ENCODE measurements at regions not wholly inside any gene's neighbourhood (a gene's known extent, or its start where the extent isn't known, plus 50 kb on each side); places are given as distances from the start of the nearest gene placed in this dataset.

- Mint-ChIP-seq H3K4me1 (no peaks in the 10 kb centered on the region), H3K27me3 (peaks cover 0 to 1% of the 10 kb centered on the region in 2 donors), H3K4me3 (no peak overlapping the region), H3K9me3 (peaks cover 0 to 15% (median 8%) of the 10 kb centered on the region in 5 donors), H3K36me3 (peaks cover 0 to 7% (median 0%) of the 10 kb centered on the region in 3 donors), H3K27ac (no peak overlapping the region)
- Histone ChIP-seq H3K4me3 (ENCODE audit: low read length) (no peak overlapping the region), H3K4me1 (ENCODE audit: insufficient read depth, low read length) (no peaks in the 10 kb centered on the region), H3K27me3 (ENCODE audit: insufficient read depth, low read length, poor library complexity, severe bottlenecking) (no peaks in the 10 kb centered on the region), H3K9me3 (ENCODE audit: low read length) (no peaks in the 10 kb centered on the region), H3K36me3 (ENCODE audit: insufficient read depth, low read length) (no peaks in the 10 kb centered on the region), H3K27ac (ENCODE audit: low read depth, low read length) (no peak overlapping the region)
- ChIA-PET POLR2A (no interaction called here), CTCF (no interaction called here)
- no peak for DNase-seq
These were observed 65.5 kb downstream of the VCX2 start for GRCh38 chrX:8105531-8105930.

- no peak overlapping the region for H3K4me3 Mint-ChIP-seq
- H3K9me3 ChIP-seq (ENCODE audit: low read length) = no peaks in the 10 kb centered on the region
- no peak for DNase-seq
- no peaks in the 10 kb centered on the region for H3K27me3 ChIP-seq (ENCODE audit: insufficient read depth, low read length, poor library complexity, severe bottlenecking)
- H3K4me1 Mint-ChIP-seq = peaks cover 0 to 3% (median 1%) of the 10 kb centered on the region in 3 donors
- H3K27me3 Mint-ChIP-seq = peaks cover 0 to 1% of the 10 kb centered on the region in 2 donors
- peaks cover 0 to 2% (median 0%) of the 10 kb centered on the region in 3 donors for H3K36me3 Mint-ChIP-seq
- H3K4me3 ChIP-seq (ENCODE audit: low read length) = no peak overlapping the region
- no peak overlapping the region for H3K27ac ChIP-seq (ENCODE audit: low read depth, low read length)
- POLR2A ChIA-PET = no interaction called here
- H3K27ac Mint-ChIP-seq = no peak overlapping the region
- H3K9me3 Mint-ChIP-seq = peaks cover 0 to 11% (median 5%) of the 10 kb centered on the region in 5 donors
- CTCF ChIA-PET = no interaction called here
- H3K36me3 ChIP-seq (ENCODE audit: insufficient read depth, low read length) = no peaks in the 10 kb centered on the region
- H3K4me1 ChIP-seq (ENCODE audit: insufficient read depth, low read length) = no peaks in the 10 kb centered on the region
These were observed 67.4 kb downstream of the VCX2 start for GRCh38 chrX:8103655-8104054.

- CTCF ChIA-PET = no interaction called here
- POLR2A ChIA-PET = no interaction called here
- Histone ChIP-seq H3K4me3 (ENCODE audit: low read length) (no peak overlapping the region), H3K27me3 (ENCODE audit: insufficient read depth, low read length, poor library complexity, severe bottlenecking) (no peaks in the 10 kb centered on the region), H3K27ac (ENCODE audit: low read depth, low read length) (no peak overlapping the region), H3K36me3 (ENCODE audit: insufficient read depth, low read length) (no peaks in the 10 kb centered on the region), H3K9me3 (ENCODE audit: low read length) (no peaks in the 10 kb centered on the region), H3K4me1 (ENCODE audit: insufficient read depth, low read length) (no peaks in the 10 kb centered on the region)
- Mint-ChIP-seq H3K4me1 (no peaks in the 10 kb centered on the region), H3K27me3 (peaks cover 0 to 2% of the 10 kb centered on the region in 2 donors), H3K4me3 (no peak overlapping the region), H3K27ac (no peak overlapping the region), H3K36me3 (no peaks in the 10 kb centered on the region), H3K9me3 (peaks cover 0 to 3% (median 0%) of the 10 kb centered on the region in 5 donors)
- DNase-seq = no peak
These were observed 79.6 kb downstream of the VCX2 start for GRCh38 chrX:8091510-8091909.

- Histone ChIP-seq H3K27me3 (ENCODE audit: insufficient read depth, low read length, poor library complexity, severe bottlenecking) (no peaks in the 10 kb centered on the region), H3K4me1 (ENCODE audit: insufficient read depth, low read length) (no peaks in the 10 kb centered on the region), H3K36me3 (ENCODE audit: insufficient read depth, low read length) (no peaks in the 10 kb centered on the region), H3K9me3 (ENCODE audit: low read length) (no peaks in the 10 kb centered on the region), H3K27ac (ENCODE audit: low read depth, low read length) (no peak overlapping the region), H3K4me3 (ENCODE audit: low read length) (no peak overlapping the region)
- no peak overlapping the region for H3K27ac Mint-ChIP-seq
- H3K4me3 Mint-ChIP-seq = no peak overlapping the region
- H3K4me1 Mint-ChIP-seq = peaks cover 0 to 3% (median 0%) of the 10 kb centered on the region in 3 donors
- H3K9me3 Mint-ChIP-seq = peaks cover 0 to 4% (median 0%) of the 10 kb centered on the region in 5 donors
- no peak for DNase-seq
- H3K27me3 Mint-ChIP-seq = peaks cover 0 to 2% of the 10 kb centered on the region in 2 donors
- POLR2A ChIA-PET = no interaction called here
- no peaks in the 10 kb centered on the region for H3K36me3 Mint-ChIP-seq
- CTCF ChIA-PET = no interaction called here
These were observed 80.2 kb downstream of the VCX2 start for GRCh38 chrX:8090906-8091305.

GRCh38 chrX:8090482-8090881 is 80.6 kb downstream of the VCX2 start:
- H3K27ac Mint-ChIP-seq = no peak overlapping the region
- no peak for DNase-seq
- H3K4me1 Mint-ChIP-seq = peaks cover 0 to 6% (median 0%) of the 10 kb centered on the region in 3 donors
- no peak overlapping the region for H3K4me3 Mint-ChIP-seq
- H3K27me3 ChIP-seq (ENCODE audit: insufficient read depth, low read length, poor library complexity, severe bottlenecking) = no peaks in the 10 kb centered on the region
- peaks cover 0 to 4% (median 0%) of the 10 kb centered on the region in 5 donors for H3K9me3 Mint-ChIP-seq
- CTCF ChIA-PET = no interaction called here
- H3K36me3 ChIP-seq (ENCODE audit: insufficient read depth, low read length) = no peaks in the 10 kb centered on the region
- H3K9me3 ChIP-seq (ENCODE audit: low read length) = no peaks in the 10 kb centered on the region
- H3K27me3 Mint-ChIP-seq = peaks cover 0 to 2% of the 10 kb centered on the region in 2 donors
- H3K36me3 Mint-ChIP-seq = no peaks in the 10 kb centered on the region
- no peaks in the 10 kb centered on the region for H3K4me1 ChIP-seq (ENCODE audit: insufficient read depth, low read length)
- H3K27ac ChIP-seq (ENCODE audit: low read depth, low read length) = no peak overlapping the region
- H3K4me3 ChIP-seq (ENCODE audit: low read length) = no peak overlapping the region
- POLR2A ChIA-PET = no interaction called here

GRCh38 chrX:8089141-8089540 is 81.9 kb downstream of the VCX2 start:
- Mint-ChIP-seq H3K4me1 (peaks cover 0 to 6% (median 0%) of the 10 kb centered on the region in 3 donors), H3K4me3 (no peak overlapping the region), H3K27me3 (peaks cover 0 to 2% of the 10 kb centered on the region in 2 donors), H3K27ac (no peak overlapping the region), H3K9me3 (peaks cover 0 to 4% (median 0%) of the 10 kb centered on the region in 5 donors), H3K36me3 (no peaks in the 10 kb centered on the region)
- H3K27ac ChIP-seq (ENCODE audit: low read depth, low read length) = no peak overlapping the region
- CTCF ChIA-PET = no interaction called here
- no peaks in the 10 kb centered on the region for H3K4me1 ChIP-seq (ENCODE audit: insufficient read depth, low read length)
- no peaks in the 10 kb centered on the region for H3K27me3 ChIP-seq (ENCODE audit: insufficient read depth, low read length, poor library complexity, severe bottlenecking)
- DNase-seq = no peak
- POLR2A ChIA-PET = no interaction called here
- no peaks in the 10 kb centered on the region for H3K9me3 ChIP-seq (ENCODE audit: low read length)
- no peaks in the 10 kb centered on the region for H3K36me3 ChIP-seq (ENCODE audit: insufficient read depth, low read length)
- no peak overlapping the region for H3K4me3 ChIP-seq (ENCODE audit: low read length)

- ChIA-PET CTCF (no interaction called here), POLR2A (no interaction called here)
- H3K27me3 ChIP-seq (ENCODE audit: insufficient read depth, low read length, poor library complexity, severe bottlenecking) = no peaks in the 10 kb centered on the region
- Mint-ChIP-seq H3K4me1 (peaks cover 0 to 6% (median 0%) of the 10 kb centered on the region in 3 donors), H3K27me3 (peaks cover 0 to 4% of the 10 kb centered on the region in 2 donors), H3K36me3 (no peaks in the 10 kb centered on the region), H3K9me3 (peaks cover 0 to 3% (median 2%) of the 10 kb centered on the region in 5 donors), H3K4me3 (no peak overlapping the region), H3K27ac (no peak overlapping the region)
- no peak for DNase-seq
- no peaks in the 10 kb centered on the region for H3K36me3 ChIP-seq (ENCODE audit: insufficient read depth, low read length)
- H3K9me3 ChIP-seq (ENCODE audit: low read length) = no peaks in the 10 kb centered on the region
- no peaks in the 10 kb centered on the region for H3K4me1 ChIP-seq (ENCODE audit: insufficient read depth, low read length)
- H3K4me3 ChIP-seq (ENCODE audit: low read length) = no peak overlapping the region
- H3K27ac ChIP-seq (ENCODE audit: low read depth, low read length) = no peak overlapping the region
These were observed 87.1 kb downstream of the VCX2 start for GRCh38 chrX:8084006-8084405.

- no peaks in the 10 kb centered on the region for H3K36me3 Mint-ChIP-seq
- Histone ChIP-seq H3K36me3 (ENCODE audit: insufficient read depth, low read length) (no peaks in the 10 kb centered on the region), H3K4me1 (ENCODE audit: insufficient read depth, low read length) (no peaks in the 10 kb centered on the region), H3K27me3 (ENCODE audit: insufficient read depth, low read length, poor library complexity, severe bottlenecking) (no peaks in the 10 kb centered on the region), H3K27ac (ENCODE audit: low read depth, low read length) (no peak overlapping the region), H3K9me3 (ENCODE audit: low read length) (no peaks in the 10 kb centered on the region), H3K4me3 (ENCODE audit: low read length) (no peak overlapping the region)
- no peak overlapping the region for H3K27ac Mint-ChIP-seq
- H3K9me3 Mint-ChIP-seq = peaks cover 0 to 4% (median 3%) of the 10 kb centered on the region in 5 donors
- H3K27me3 Mint-ChIP-seq = peaks cover 0 to 2% of the 10 kb centered on the region in 2 donors
- H3K4me1 Mint-ChIP-seq = peaks cover 0 to 6% (median 0%) of the 10 kb centered on the region in 3 donors
- H3K4me3 Mint-ChIP-seq = no peak overlapping the region
- no peak for DNase-seq
- ChIA-PET POLR2A (no interaction called here), CTCF (no interaction called here)
These were observed 87.8 kb downstream of the VCX2 start for GRCh38 chrX:8083286-8083685.

GRCh38 chrX:8075636-8076035 is 95.4 kb downstream of the VCX2 start:
- Histone ChIP-seq H3K4me3 (ENCODE audit: low read length) (no peak overlapping the region), H3K9me3 (ENCODE audit: low read length) (no peaks in the 10 kb centered on the region), H3K27me3 (ENCODE audit: insufficient read depth, low read length, poor library complexity, severe bottlenecking) (no peaks in the 10 kb centered on the region), H3K4me1 (ENCODE audit: insufficient read depth, low read length) (no peaks in the 10 kb centered on the region), H3K27ac (ENCODE audit: low read depth, low read length) (no peak overlapping the region), H3K36me3 (ENCODE audit: insufficient read depth, low read length) (no peaks in the 10 kb centered on the region)
- H3K36me3 Mint-ChIP-seq = peaks cover 0 to 8% (median 0%) of the 10 kb centered on the region in 3 donors
- no peak for DNase-seq
- peaks cover 0 to 2% of the 10 kb centered on the region in 2 donors for H3K27me3 Mint-ChIP-seq
- H3K9me3 Mint-ChIP-seq = peaks cover 0 to 8% (median 0%) of the 10 kb centered on the region in 5 donors
- ChIA-PET CTCF (no interaction called here), POLR2A (no interaction called here)
- H3K4me3 Mint-ChIP-seq = no peak overlapping the region
- no peak overlapping the region for H3K27ac Mint-ChIP-seq
- no peaks in the 10 kb centered on the region for H3K4me1 Mint-ChIP-seq
